Breast epithelium (tissue), 4 donors: ENCODE measurements at regions not wholly inside any gene's neighbourhood (a gene's known extent, or its start where the extent isn't known, plus 50 kb on each side); places are given as distances from the start of the nearest gene placed in this dataset.

Source experiments
- DNase-seq, 2 donors: peaks; one replicate each; pipeline ENCODE4 v3.0.0-alpha.2; 2019; ENCODE audit warnings: low spot score in 2 of 2
- H3K27ac ChIP-seq, 2 donors: fragments of 200-600 bp; sonication (generic) in 1 of 2; one replicate each; pipeline ENCODE4 v1.5.1; 2016 to 2019; ENCODE audit warnings: mild to moderate bottlenecking in 1 of 2
- H3K27me3 ChIP-seq, 2 donors: fragments of 200-600 bp; sonication (generic) in 1 of 2; one replicate each; pipeline versions ENCODE4 v1.5.1 to v1.6.0; 2017 to 2019; ENCODE audit warnings: control low read depth in 1 of 2, mild to moderate bottlenecking in 1 of 2
- H3K36me3 ChIP-seq: fragments of 200-600 bp; one replicate; pipeline ENCODE4 v1.5.1; 2019
- H3K4me1 ChIP-seq, 2 donors: fragments of 200-600 bp; sonication (generic); one replicate each; pipeline ENCODE4 v1.5.1; 2016 to 2019; ENCODE audit warnings: control low read depth in 1 of 2
- H3K4me3 ChIP-seq, 3 donors: fragments of 200-600 bp; sonication (generic); 1 replicate in 2 of 3; 2 replicates in 1 of 3; pipeline ENCODE4 v1.5.1; 2016 to 2019; ENCODE audit warnings: mild to moderate bottlenecking in 3 of 3, moderate library complexity in 2 of 3
- H3K9me3 ChIP-seq, 2 donors: fragments of 200-600 bp; sonication (generic) in 1 of 2; one replicate each; pipeline ENCODE4 v1.5.1; 2016 to 2019; ENCODE audit warnings: control low read depth in 1 of 2
- POLR2A ChIP-seq: fragments of 450-650 bp; IDR thresholded peaks from one replicate; pipeline ENCODE4 v1.6.1; 2016; ENCODE audit warnings: antibody characterized with exemption, mild to moderate bottlenecking, moderate library complexity
- POLR2AphosphoS5 ChIP-seq, 3 donors: sonication (generic); formaldehyde crosslinking; IDR thresholded peaks; one replicate each; pipeline ENCODE4 v1.6.1; 2017; ENCODE audit warnings: antibody characterized with exemption in 3 of 3
- intact Hi-C: fragments of 100-400 bp; cut with DNase I; formaldehyde crosslinking; loops from one replicate; pipeline ENCODE4 v1.15.1; 2023; ENCODE audit warnings: low total_unique reads
- TF ChIP-seq, protein P1 (sequence below), 3 donors: fragments of 450-650 bp; IDR thresholded peaks; one replicate each; pipeline ENCODE4 v1.5.1; 2016 to 2017; ENCODE audit warnings: antibody characterized with exemption in 3 of 3, mild to moderate bottlenecking in 3 of 3, moderate library complexity in 3 of 3

DNA sequence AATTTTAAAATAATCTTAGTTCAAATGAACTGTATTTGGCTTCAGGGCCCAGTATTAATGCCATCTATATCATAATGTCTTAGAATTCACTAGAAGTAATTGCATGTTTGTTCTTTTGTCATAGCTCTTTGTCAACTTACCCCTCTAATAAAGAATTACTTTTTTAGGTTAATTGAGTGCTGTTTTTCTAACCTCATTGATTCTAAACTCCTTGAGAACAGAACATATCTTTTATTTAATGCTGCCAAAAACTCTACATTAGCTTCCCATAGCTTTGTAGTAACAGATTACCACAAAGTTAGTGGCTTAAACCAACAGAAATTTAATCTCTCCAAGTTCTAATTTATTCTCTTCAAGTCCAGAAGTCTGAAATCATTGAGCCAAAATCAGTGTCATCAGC, 242.4 kb downstream of the LURAP1L start:
- no peaks in the 10 kb centered on the region for H3K9me3 ChIP-seq
- no peaks in the 10 kb centered on the region for H3K36me3 ChIP-seq
- H3K27me3 ChIP-seq, result no peaks in the 10 kb centered on the region
- intact Hi-C loops, result no loop called here
- TF ChIP-seq, protein P1, sequence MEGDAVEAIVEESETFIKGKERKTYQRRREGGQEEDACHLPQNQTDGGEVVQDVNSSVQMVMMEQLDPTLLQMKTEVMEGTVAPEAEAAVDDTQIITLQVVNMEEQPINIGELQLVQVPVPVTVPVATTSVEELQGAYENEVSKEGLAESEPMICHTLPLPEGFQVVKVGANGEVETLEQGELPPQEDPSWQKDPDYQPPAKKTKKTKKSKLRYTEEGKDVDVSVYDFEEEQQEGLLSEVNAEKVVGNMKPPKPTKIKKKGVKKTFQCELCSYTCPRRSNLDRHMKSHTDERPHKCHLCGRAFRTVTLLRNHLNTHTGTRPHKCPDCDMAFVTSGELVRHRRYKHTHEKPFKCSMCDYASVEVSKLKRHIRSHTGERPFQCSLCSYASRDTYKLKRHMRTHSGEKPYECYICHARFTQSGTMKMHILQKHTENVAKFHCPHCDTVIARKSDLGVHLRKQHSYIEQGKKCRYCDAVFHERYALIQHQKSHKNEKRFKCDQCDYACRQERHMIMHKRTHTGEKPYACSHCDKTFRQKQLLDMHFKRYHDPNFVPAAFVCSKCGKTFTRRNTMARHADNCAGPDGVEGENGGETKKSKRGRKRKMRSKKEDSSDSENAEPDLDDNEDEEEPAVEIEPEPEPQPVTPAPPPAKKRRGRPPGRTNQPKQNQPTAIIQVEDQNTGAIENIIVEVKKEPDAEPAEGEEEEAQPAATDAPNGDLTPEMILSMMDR (IDR thresholded peaks at IDR 0.05), result no peak
- TF ChIP-seq POLR2AphosphoS5 (IDR thresholded peaks at IDR 0.05) (no peak), POLR2A (no peak)
- DNase-seq, result no peak
- no peak overlapping the region for H3K4me3 ChIP-seq
- H3K27ac ChIP-seq, result no peak overlapping the region
- no peaks in the 10 kb centered on the region for H3K4me1 ChIP-seq

DNA sequence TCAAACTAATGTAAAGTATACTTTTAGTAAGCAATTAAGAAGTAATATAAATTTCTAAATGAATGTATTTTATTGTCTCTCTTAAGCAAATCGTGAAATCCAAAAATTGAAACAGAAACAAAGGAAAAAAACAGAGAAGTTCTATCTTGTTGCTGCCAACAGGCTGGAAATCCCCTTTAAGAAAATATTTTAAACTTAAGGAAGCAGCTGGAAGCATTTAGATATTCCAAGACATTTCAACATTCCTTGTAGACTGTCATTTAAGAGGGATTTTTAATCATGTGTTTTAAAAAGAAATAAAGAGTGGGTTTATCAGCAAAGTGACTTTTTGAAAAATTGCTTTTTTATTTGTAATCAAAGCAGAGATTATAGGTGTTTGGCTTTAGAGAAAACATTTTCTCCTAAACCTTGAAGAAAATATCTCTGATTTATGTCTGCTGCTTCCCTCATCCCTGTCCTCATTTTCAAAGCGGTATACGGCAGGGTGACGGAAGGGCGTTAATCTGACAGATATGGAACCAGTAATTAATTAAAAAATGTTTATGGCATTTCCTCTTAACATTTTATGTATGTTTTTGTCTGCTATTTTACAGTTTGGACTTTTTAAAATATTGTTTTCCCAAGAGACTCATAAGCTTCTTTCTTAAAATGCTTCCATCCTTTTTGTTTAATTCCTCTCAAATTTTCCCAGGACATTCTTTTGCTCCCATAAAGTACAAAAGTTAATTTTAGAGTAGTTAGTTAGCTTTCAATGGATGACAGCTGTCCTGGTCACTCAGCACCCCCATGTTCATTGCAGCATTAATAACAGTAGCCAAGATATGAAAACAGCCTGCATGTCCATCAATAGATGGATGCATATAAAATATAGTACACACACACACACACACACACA, 245.6 kb downstream of the LURAP1L start:
- no peaks in the 10 kb centered on the region for H3K9me3 ChIP-seq
- no peak overlapping the region for H3K27ac ChIP-seq
- no peak overlapping the region for H3K4me3 ChIP-seq
- H3K36me3 ChIP-seq, result no peaks in the 10 kb centered on the region
- H3K27me3 ChIP-seq, result no peaks in the 10 kb centered on the region
- no peaks in the 10 kb centered on the region for H3K4me1 ChIP-seq
- TF ChIP-seq POLR2AphosphoS5 (IDR thresholded peaks at IDR 0.05) (no peak), POLR2A (no peak)
- TF ChIP-seq, protein P1 (IDR thresholded peaks at IDR 0.05), result no peak
- intact Hi-C loops, result loop anchor here (10.0 kb wide), 1 partner anchor 1086 kb away; no protein-coding TSS in a partner anchor
- no peak for DNase-seq

DNA sequence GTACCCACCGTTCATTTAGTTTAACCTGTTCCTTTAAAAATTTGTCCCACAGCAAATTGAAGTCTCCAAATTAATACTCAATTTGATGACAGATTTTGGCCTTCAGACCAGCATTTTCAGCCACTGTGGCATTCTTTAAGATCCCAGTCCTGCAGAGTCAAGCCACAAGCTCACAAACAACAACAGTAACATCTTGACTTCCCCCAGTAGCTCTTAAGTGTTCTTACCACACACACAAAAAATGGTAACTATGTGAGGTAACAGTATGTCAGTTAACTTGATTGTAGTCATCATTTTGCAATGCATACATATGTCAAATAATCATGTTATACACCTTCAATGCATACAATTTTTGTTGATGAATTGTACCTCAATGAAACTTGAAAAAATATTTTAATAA, 247.9 kb downstream of the LURAP1L start:
- no peaks in the 10 kb centered on the region for H3K36me3 ChIP-seq
- DNase-seq, result no peak
- H3K4me3 ChIP-seq, result no peak overlapping the region
- no peaks in the 10 kb centered on the region for H3K9me3 ChIP-seq
- intact Hi-C loops, result loop anchor here (10.0 kb wide), 1 partner anchor 1088 kb away; no protein-coding TSS in a partner anchor
- no peak overlapping the region for H3K27ac ChIP-seq
- H3K4me1 ChIP-seq, result no peaks in the 10 kb centered on the region
- H3K27me3 ChIP-seq, result no peaks in the 10 kb centered on the region
- TF ChIP-seq POLR2AphosphoS5 (IDR thresholded peaks at IDR 0.05), result no peak

DNA sequence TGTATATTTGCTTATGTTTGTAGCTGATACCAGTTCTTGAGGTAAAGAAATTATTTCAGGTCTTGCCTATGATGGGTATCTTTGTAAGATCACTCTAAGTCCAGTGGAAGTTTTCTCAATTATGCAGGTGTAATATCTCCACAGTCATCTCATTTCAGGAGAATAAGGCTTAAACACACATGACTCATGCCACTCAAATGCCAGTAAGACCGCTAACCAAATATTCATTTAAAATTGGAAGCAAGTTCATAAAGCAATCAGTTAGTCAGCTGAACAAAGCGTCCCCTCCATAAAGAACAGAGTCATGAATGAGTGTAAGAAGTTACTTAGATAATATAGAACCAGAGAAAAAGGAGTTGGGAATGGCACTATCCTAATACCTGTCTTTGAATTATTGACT, 248.7 kb downstream of the LURAP1L start:
- no peaks in the 10 kb centered on the region for H3K4me1 ChIP-seq
- no peaks in the 10 kb centered on the region for H3K36me3 ChIP-seq
- TF ChIP-seq POLR2A (no peak), POLR2AphosphoS5 (IDR thresholded peaks at IDR 0.05) (no peak)
- TF ChIP-seq, protein P1 (IDR thresholded peaks at IDR 0.05), result no peak
- H3K9me3 ChIP-seq, result no peaks in the 10 kb centered on the region
- intact Hi-C loops, result loop anchor here (10.0 kb wide), 1 partner anchor 1089 kb away; no protein-coding TSS in a partner anchor
- no peaks in the 10 kb centered on the region for H3K27me3 ChIP-seq
- no peak overlapping the region for H3K27ac ChIP-seq
- H3K4me3 ChIP-seq, result no peak overlapping the region
- no peak for DNase-seq

DNA sequence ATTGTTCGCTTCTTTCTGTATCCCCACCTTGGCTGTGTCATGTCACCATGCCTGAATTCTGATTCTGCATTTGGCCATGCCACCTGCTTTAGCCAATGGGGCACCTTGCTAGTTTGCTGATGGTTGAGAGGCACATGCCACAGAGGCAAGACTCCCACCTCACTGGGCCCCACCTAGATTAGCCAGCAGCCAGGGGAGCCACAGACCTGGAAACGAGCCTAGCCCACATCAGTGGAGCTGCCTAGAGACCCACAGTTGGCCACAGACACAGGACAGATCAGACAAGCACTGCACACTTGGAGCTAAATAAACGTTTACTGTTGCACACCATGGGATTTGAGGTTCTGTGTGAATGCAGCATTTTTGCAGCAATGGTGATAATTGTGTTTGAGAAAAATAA, 252.1 kb downstream of the LURAP1L start:
- intact Hi-C loops, result loop anchor here (10.0 kb wide), 1 partner anchor 1092 kb away; no protein-coding TSS in a partner anchor
- no peaks in the 10 kb centered on the region for H3K4me1 ChIP-seq
- no peak overlapping the region for H3K4me3 ChIP-seq
- no peak for TF ChIP-seq POLR2AphosphoS5 (IDR thresholded peaks at IDR 0.05)
- TF ChIP-seq, protein P1 (IDR thresholded peaks at IDR 0.05), result no peak
- no peak for TF ChIP-seq POLR2A
- H3K27ac ChIP-seq, result no peak overlapping the region
- H3K36me3 ChIP-seq, result no peaks in the 10 kb centered on the region
- H3K27me3 ChIP-seq, result no peaks in the 10 kb centered on the region
- H3K9me3 ChIP-seq, result no peaks in the 10 kb centered on the region
- no peak for DNase-seq
